ENCODE measurements at regions not wholly inside any gene's neighbourhood (a gene's known extent, or its start where the extent isn't known, plus 50 kb on each side); places are given as distances from the start of the nearest gene placed in this dataset.

- Histone ChIP-seq H3K9me3 (ENCODE audit: control insufficient read depth, insufficient read depth, low read length) (peaks cover 11% of the 10 kb centered on the region; the same call in 1 of the 2 replicates), H3K27ac (ENCODE audit: low read depth, low read length) (no peak overlapping the region), H3F3A (ENCODE audit: control insufficient read depth, insufficient read depth) (no peaks in the 10 kb centered on the region; the same call in 1 of the 2 replicates), H3K9me2 (replicated peaks; ENCODE audit: control insufficient read depth, low read length) (no peaks in the 10 kb centered on the region; the same call in 1 of the 2 replicates), H4K20me1 (ENCODE audit: control insufficient read depth, insufficient read depth, low read depth, low read length) (no peaks in the 10 kb centered on the region), H3K27me3 (ENCODE audit: control insufficient read depth, low read length) (no peaks in the 10 kb centered on the region), H3K36me3 (ENCODE audit: control insufficient read depth, low read length) (no peaks in the 10 kb centered on the region), H3K4me2 (ENCODE audit: low read length) (no peak overlapping the region), H3K4me3 (ENCODE audit: low read length) (no peak overlapping the region), H3K4me1 (ENCODE audit: control insufficient read depth, low read length) (no peaks in the 10 kb centered on the region), H3K79me2 (ENCODE audit: control insufficient read depth, low read length) (no peaks in the 10 kb centered on the region)
- TF ChIP-seq CTCF (IDR thresholded peaks at IDR 0.05; ENCODE audit: low read depth, low read length, poor library complexity, severe bottlenecking) = no peak
- TF ChIP-seq EZH2phosphoT487 (IDR thresholded peaks at IDR 0.05; ENCODE audit: borderline replicate concordance, low read length) = no peak
These were observed 1249.6 kb downstream of the TYW1 start for GRCh38 chr7:68246189-68246633.

DNA sequence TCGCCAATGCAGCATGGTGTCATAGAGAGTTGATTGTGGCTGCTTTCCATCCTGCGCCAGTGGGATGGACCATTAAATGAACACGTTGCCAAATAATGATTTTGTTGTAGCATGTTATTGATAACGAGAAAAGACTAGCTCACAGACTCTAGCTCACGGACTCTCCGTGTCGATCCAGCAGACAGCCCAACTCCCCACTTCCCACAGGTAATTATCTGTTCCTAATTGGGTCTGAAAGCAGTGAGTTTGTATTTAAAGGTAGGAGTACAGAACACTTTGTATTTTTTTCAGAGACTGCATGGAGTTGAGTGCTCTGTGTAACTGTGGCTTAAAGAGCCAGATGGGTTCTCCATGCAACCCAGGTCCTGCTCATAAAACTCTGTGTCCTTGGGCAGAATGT, 1250.5 kb downstream of the TYW1 start:
- H3K36me3 ChIP-seq (ENCODE audit: control insufficient read depth, low read length) = no peaks in the 10 kb centered on the region
- no peaks in the 10 kb centered on the region; the same call in 1 of the 2 replicates for H3K9me2 ChIP-seq (replicated peaks; ENCODE audit: control insufficient read depth, low read length)
- no peak overlapping the region for H3K27ac ChIP-seq (ENCODE audit: low read depth, low read length)
- H3K4me1 ChIP-seq (ENCODE audit: control insufficient read depth, low read length) = no peaks in the 10 kb centered on the region
- H3K27me3 ChIP-seq (ENCODE audit: control insufficient read depth, low read length) = no peaks in the 10 kb centered on the region
- H3K4me3 ChIP-seq (ENCODE audit: low read length) = no peak overlapping the region
- H3K4me2 ChIP-seq (ENCODE audit: low read length) = no peak overlapping the region
- no peaks in the 10 kb centered on the region for H3K79me2 ChIP-seq (ENCODE audit: control insufficient read depth, low read length)
- no peak for TF ChIP-seq EZH2phosphoT487 (IDR thresholded peaks at IDR 0.05; ENCODE audit: borderline replicate concordance, low read length)
- no peak for TF ChIP-seq CTCF (IDR thresholded peaks at IDR 0.05; ENCODE audit: low read depth, low read length, poor library complexity, severe bottlenecking)
- H4K20me1 ChIP-seq (ENCODE audit: control insufficient read depth, insufficient read depth, low read depth, low read length) = no peaks in the 10 kb centered on the region
- peaks cover 12% of the 10 kb centered on the region; the same call in 1 of the 2 replicates for H3K9me3 ChIP-seq (ENCODE audit: control insufficient read depth, insufficient read depth, low read length)
- no peaks in the 10 kb centered on the region; the same call in 1 of the 2 replicates for H3F3A ChIP-seq (ENCODE audit: control insufficient read depth, insufficient read depth)

DNA sequence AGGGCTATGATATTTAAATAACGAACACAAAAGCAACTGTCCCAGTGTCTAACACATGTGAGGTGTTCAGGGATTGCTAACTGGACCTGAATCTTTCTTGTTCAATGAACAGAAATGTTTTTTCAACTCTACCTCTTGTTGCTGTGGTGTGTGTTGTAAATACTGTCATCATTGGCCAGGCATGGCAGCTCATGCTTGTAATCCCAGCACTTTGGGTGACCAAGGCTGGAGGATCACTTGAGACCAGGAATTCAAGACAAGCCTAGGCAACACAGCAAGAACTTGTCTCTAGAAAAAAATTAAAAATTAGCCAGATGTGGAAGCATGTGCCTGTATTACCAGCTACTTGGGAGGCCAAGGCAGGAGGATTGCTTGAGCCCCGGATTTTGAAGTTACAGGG, 1250.9 kb downstream of the TYW1 start:
- Histone ChIP-seq H4K20me1 (ENCODE audit: control insufficient read depth, insufficient read depth, low read depth, low read length) (no peaks in the 10 kb centered on the region), H3K9me2 (replicated peaks; ENCODE audit: control insufficient read depth, low read length) (no peaks in the 10 kb centered on the region; the same call in 1 of the 2 replicates), H3K79me2 (ENCODE audit: control insufficient read depth, low read length) (no peaks in the 10 kb centered on the region), H3K4me1 (ENCODE audit: control insufficient read depth, low read length) (no peaks in the 10 kb centered on the region), H3K4me3 (ENCODE audit: low read length) (no peak overlapping the region), H3F3A (ENCODE audit: control insufficient read depth, insufficient read depth) (no peaks in the 10 kb centered on the region; the same call in 1 of the 2 replicates), H3K36me3 (ENCODE audit: control insufficient read depth, low read length) (no peaks in the 10 kb centered on the region), H3K4me2 (ENCODE audit: low read length) (no peak overlapping the region), H3K27me3 (ENCODE audit: control insufficient read depth, low read length) (no peaks in the 10 kb centered on the region), H3K27ac (ENCODE audit: low read depth, low read length) (no peak overlapping the region), H3K9me3 (ENCODE audit: control insufficient read depth, insufficient read depth, low read length) (peaks cover 12% of the 10 kb centered on the region; the same call in 1 of the 2 replicates)
- TF ChIP-seq CTCF (IDR thresholded peaks at IDR 0.05; ENCODE audit: low read depth, low read length, poor library complexity, severe bottlenecking) (no peak), EZH2phosphoT487 (IDR thresholded peaks at IDR 0.05; ENCODE audit: borderline replicate concordance, low read length) (no peak)

All from DOHH2 (cell line).